ENCODE measurements at regions not wholly inside any gene's neighbourhood (a gene's known extent, or its start where the extent isn't known, plus 50 kb on each side); places are given as distances from the start of the nearest gene placed in this dataset.

DNA sequence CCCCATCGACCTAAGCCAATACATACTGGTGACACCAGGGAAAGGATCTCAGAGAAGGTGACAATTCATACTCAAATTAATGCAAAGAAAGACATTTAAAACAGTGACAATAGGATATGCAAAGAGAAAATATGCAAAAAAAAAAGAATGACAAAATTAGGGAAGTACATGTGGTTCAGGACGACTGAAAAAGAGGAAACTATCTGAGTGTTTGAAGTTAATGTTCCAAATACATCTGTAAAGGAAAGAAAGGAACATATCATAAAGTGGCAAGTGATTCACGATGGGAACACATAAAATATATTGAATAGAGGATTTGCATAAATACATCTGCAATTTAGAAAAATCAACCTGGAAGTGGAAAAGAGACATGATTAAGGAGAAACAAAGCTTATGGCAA, 441.4 kb downstream of the SLITRK5 start:
- no peak overlapping the region for H2AK9ac ChIP-seq (replicated peaks; ENCODE audit: low read depth, low read length, poor library complexity)
- H3K36me3 ChIP-seq (ENCODE audit: control insufficient read depth, insufficient read depth, low read length): no peaks in the 10 kb centered on the region
- H3K14ac ChIP-seq (replicated peaks; ENCODE audit: low read depth, low read length): no peak overlapping the region
- no peak overlapping the region for H2AK5ac ChIP-seq (ENCODE audit: low read depth, low read length)
- H2BK15ac ChIP-seq (ENCODE audit: low read depth, low read length): no peak overlapping the region
- H3K9me3 ChIP-seq (ENCODE audit: control insufficient read depth, insufficient read depth, low read length): no peaks in the 10 kb centered on the region
- in situ Hi-C loops (cut with MboI; ENCODE audit: low sequenced_read_pairs) (no loop called here), dilution Hi-C loops (cut with HindIII; ENCODE audit: low sequenced_read_pairs, unreplicated experiment) (no loop called here), intact Hi-C loops (cut with micrococcal nuclease) (no loop called here)
- DNase-seq (no peak), ATAC-seq (ENCODE audit: low read depth) (no peak)
- H3K27ac ChIP-seq (ENCODE audit: insufficient read depth, low read length): no peak overlapping the region
- H4K8ac ChIP-seq (ENCODE audit: low read depth in 2 of 2, low read length in 2 of 2): no peak overlapping the region
- no peaks in the 10 kb centered on the region for H3K4me1 ChIP-seq (ENCODE audit: control insufficient read depth, insufficient read depth, low read length)
- H2BK20ac ChIP-seq (ENCODE audit: low read depth, low read length): no peak overlapping the region
- no CpG with 5 or more reads among the region's 3 CpGs for WGBS, 2 experiments (ENCODE audit: extremely low coverage in 2 of 2, insufficient read length in 1 of 2)
- CTCF ChIA-PET: no interaction called here
- no peak overlapping the region for H2BK120ac ChIP-seq (ENCODE audit: low read depth, low read length)
- H4K5ac ChIP-seq (ENCODE audit: low read depth, low read length): no peak overlapping the region
- H3K27me3 ChIP-seq (ENCODE audit: control insufficient read depth, insufficient read depth, low read length): no peaks in the 10 kb centered on the region
- no peak overlapping the region for H3K4ac ChIP-seq (ENCODE audit: low read depth, low read length)
- no peak overlapping the region for H2AFZ ChIP-seq (replicated peaks; ENCODE audit: low read length, poor library complexity)
- no peaks in the 10 kb centered on the region for H3K9me1 ChIP-seq (ENCODE audit: insufficient read depth, low read length)
- no peaks in the 10 kb centered on the region for H3K79me1 ChIP-seq (ENCODE audit: low read depth in 1 of 2, low read length in 2 of 2)
- no peak overlapping the region for H3K4me2 ChIP-seq (ENCODE audit: low read depth, low read length)
- POLR2A ChIA-PET (ENCODE audit: unreplicated experiment): no interaction called here
- H3K4me3 ChIP-seq (ENCODE audit: insufficient read depth, low read depth, low read length): no peak overlapping the region
- H3K56ac ChIP-seq (ENCODE audit: extremely low read depth, insufficient read depth, low read length): no peak overlapping the region
- no peaks in the 10 kb centered on the region for H4K20me1 ChIP-seq (ENCODE audit: insufficient read depth, low read length)
- no peak overlapping the region for H3K9ac ChIP-seq (ENCODE audit: low read depth, low read length)
- BruUV-seq (replicated peaks): no TSS peak
- TF ChIP-seq RFX5 (IDR thresholded peaks at IDR 0.05; ENCODE audit: low read depth, low read length) (no peak), BHLHE40 (IDR thresholded peaks at IDR 0.05; ENCODE audit: low read depth, low read length) (no peak), MAFK (IDR thresholded peaks at IDR 0.05; ENCODE audit: low read depth, low read length) (no peak), MXI1 (IDR thresholded peaks at IDR 0.05; ENCODE audit: borderline replicate concordance, low read depth, low read length) (no peak), SMC3 (IDR thresholded peaks at IDR 0.05; ENCODE audit: low read depth, low read length) (no peak), RAD21 (IDR thresholded peaks at IDR 0.05; ENCODE audit: low read length) (no peak), CHD1 (IDR thresholded peaks at IDR 0.05; ENCODE audit: low read depth, low read length) (no peak), RCOR1 (IDR thresholded peaks at IDR 0.05; ENCODE audit: insufficient replicate concordance, low read length) (no peak), POLR2A (IDR thresholded peaks at IDR 0.05; ENCODE audit: low read depth, low read length) (no peak), MAZ (IDR thresholded peaks at IDR 0.05; ENCODE audit: borderline replicate concordance, low read depth, low read length) (no peak), FOS (IDR thresholded peaks at IDR 0.05; ENCODE audit: low read depth, low read length) (no peak)
- TF ChIP-seq, protein P1, sequence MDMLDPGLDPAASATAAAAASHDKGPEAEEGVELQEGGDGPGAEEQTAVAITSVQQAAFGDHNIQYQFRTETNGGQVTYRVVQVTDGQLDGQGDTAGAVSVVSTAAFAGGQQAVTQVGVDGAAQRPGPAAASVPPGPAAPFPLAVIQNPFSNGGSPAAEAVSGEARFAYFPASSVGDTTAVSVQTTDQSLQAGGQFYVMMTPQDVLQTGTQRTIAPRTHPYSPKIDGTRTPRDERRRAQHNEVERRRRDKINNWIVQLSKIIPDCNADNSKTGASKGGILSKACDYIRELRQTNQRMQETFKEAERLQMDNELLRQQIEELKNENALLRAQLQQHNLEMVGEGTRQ (IDR thresholded peaks at IDR 0.05; ENCODE audit: low read depth, low read length): no peak
- TF ChIP-seq, protein P2, sequence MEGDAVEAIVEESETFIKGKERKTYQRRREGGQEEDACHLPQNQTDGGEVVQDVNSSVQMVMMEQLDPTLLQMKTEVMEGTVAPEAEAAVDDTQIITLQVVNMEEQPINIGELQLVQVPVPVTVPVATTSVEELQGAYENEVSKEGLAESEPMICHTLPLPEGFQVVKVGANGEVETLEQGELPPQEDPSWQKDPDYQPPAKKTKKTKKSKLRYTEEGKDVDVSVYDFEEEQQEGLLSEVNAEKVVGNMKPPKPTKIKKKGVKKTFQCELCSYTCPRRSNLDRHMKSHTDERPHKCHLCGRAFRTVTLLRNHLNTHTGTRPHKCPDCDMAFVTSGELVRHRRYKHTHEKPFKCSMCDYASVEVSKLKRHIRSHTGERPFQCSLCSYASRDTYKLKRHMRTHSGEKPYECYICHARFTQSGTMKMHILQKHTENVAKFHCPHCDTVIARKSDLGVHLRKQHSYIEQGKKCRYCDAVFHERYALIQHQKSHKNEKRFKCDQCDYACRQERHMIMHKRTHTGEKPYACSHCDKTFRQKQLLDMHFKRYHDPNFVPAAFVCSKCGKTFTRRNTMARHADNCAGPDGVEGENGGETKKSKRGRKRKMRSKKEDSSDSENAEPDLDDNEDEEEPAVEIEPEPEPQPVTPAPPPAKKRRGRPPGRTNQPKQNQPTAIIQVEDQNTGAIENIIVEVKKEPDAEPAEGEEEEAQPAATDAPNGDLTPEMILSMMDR (conservative IDR thresholded peaks at IDR 0.05; ENCODE audit: low read depth, low read length): no peak
- TF ChIP-seq, protein P3, sequence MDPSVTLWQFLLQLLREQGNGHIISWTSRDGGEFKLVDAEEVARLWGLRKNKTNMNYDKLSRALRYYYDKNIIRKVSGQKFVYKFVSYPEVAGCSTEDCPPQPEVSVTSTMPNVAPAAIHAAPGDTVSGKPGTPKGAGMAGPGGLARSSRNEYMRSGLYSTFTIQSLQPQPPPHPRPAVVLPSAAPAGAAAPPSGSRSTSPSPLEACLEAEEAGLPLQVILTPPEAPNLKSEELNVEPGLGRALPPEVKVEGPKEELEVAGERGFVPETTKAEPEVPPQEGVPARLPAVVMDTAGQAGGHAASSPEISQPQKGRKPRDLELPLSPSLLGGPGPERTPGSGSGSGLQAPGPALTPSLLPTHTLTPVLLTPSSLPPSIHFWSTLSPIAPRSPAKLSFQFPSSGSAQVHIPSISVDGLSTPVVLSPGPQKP (IDR thresholded peaks at IDR 0.05; ENCODE audit: borderline replicate concordance, low read depth, low read length): no peak
- H3K23ac ChIP-seq (ENCODE audit: low read depth, low read length): no peak overlapping the region
- H2BK5ac ChIP-seq (ENCODE audit: low read depth, low read length, poor library complexity, severe bottlenecking): no peak overlapping the region
- no peak overlapping the region for H3K18ac ChIP-seq (ENCODE audit: low read depth, low read length)
- H4K91ac ChIP-seq (ENCODE audit: insufficient read depth, low read depth, low read length): no peak overlapping the region

Data from IMR-90 (cell line).